ENCODE measurements at regions not wholly inside any gene's neighbourhood (a gene's known extent, or its start where the extent isn't known, plus 50 kb on each side); places are given as distances from the start of the nearest gene placed in this dataset.

GRCh38 chr3:59593380-59593779 is 543.6 kb upstream of the CFAP20DC start:
- Histone ChIP-seq H3K4me1 (ENCODE audit: insufficient read depth) (0 out of 2 replicates have a peak, but pooled peaks cover 5% of the 10 kb centered on the region), H3K36me3 (ENCODE audit: insufficient read depth) (peaks cover 4% of the 10 kb centered on the region; the same call in 1 of the 2 replicates), H4K20me1 (replicated peaks; ENCODE audit: insufficient read depth) (no peaks in the 10 kb centered on the region), H2AFZ (no peak overlapping the region), H3K9me2 (ENCODE audit: insufficient read depth) (peaks cover 20% of the 10 kb centered on the region; the same call in 1 of the 2 replicates), H3K4me3 (no peak overlapping the region), H3K79me2 (replicated peaks; ENCODE audit: insufficient read depth) (no peaks in the 10 kb centered on the region), H3F3A (replicated peaks; ENCODE audit: low read depth) (no peaks in the 10 kb centered on the region), H3K27ac (ENCODE audit: low read depth) (no peak overlapping the region), H3K4me2 (no peak overlapping the region), H3K27me3 (ENCODE audit: insufficient read depth) (no peaks in the 10 kb centered on the region)
- no peak for ATAC-seq
- no peak for DNase-seq (ENCODE audit: low spot score)
- Mint-ChIP-seq H3K27me3 (ENCODE audit: insufficient read depth, low read depth, poor library complexity) (peaks cover 2% of the 10 kb centered on the region), H3K9me3 (peaks cover 18% of the 10 kb centered on the region), H3K27ac (no peak overlapping the region), H3K4me1 (peaks cover 4% of the 10 kb centered on the region), H3K4me3 (no peak overlapping the region), H3K36me3 (ENCODE audit: low read depth) (peaks cover 12% of the 10 kb centered on the region)
- TF ChIP-seq ZNF114 (CRISPR knock-in tag; IDR thresholded peaks at IDR 0.05) = no peak
- no peak for TF ChIP-seq ETS1 (IDR thresholded peaks at IDR 0.05)
- no peak for TF ChIP-seq POLR2AphosphoS5 (IDR thresholded peaks at IDR 0.05; ENCODE audit: low read depth)
- TF ChIP-seq ZNF462 (CRISPR knock-in tag; IDR thresholded peaks at IDR 0.05) = no peak
- TF ChIP-seq STAT1 (IDR thresholded peaks at IDR 0.05; ENCODE audit: unreplicated experiment) = no peak
- TF ChIP-seq REST (IDR thresholded peaks at IDR 0.05; ENCODE audit: unreplicated experiment) = no peak
- TF ChIP-seq CTCF (conservative IDR thresholded peaks at IDR 0.05; ENCODE audit: low read depth in 2 of 2) = no peak
- no peak for TF ChIP-seq JUNB (IDR thresholded peaks at IDR 0.05; ENCODE audit: unreplicated experiment)
- no peak for TF ChIP-seq EZH2 (IDR thresholded peaks at IDR 0.05; ENCODE audit: low read depth, unreplicated experiment)
- TF ChIP-seq EZH2phosphoT487 (IDR thresholded peaks at IDR 0.05; ENCODE audit: unreplicated experiment) = no peak
- no peak for TF ChIP-seq ZNF331 (CRISPR knock-in tag; IDR thresholded peaks at IDR 0.05; ENCODE audit: low read depth)
- TF ChIP-seq CREB1 (CRISPR knock-in tag; IDR thresholded peaks at IDR 0.05; ENCODE audit: low read depth) = no peak
- no peak for TF ChIP-seq NANOG (IDR thresholded peaks at IDR 0.05; ENCODE audit: borderline replicate concordance)
